ENCODE measurements at regions not wholly inside any gene's neighbourhood (a gene's known extent, or its start where the extent isn't known, plus 50 kb on each side); places are given as distances from the start of the nearest gene placed in this dataset.

DNA sequence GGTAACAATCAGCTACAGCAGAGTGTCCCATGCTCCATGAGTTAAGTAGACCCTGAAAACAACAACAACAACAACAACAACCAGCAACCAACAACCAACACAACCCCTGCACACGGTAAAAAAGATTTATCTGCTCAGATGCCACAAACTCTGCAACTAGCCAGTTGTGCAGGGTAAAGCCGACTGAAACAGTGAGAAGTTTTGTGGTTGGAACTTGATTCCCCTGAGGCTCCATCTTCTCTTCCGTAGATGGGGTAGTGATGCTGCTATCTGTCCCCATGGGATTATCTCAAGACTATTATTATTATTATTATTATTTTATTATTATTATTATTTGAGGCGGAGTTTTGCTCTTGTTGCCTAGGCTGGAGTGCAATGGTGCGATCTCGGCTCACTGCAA, 50.6 kb upstream of the RAPGEF2 start:
- ChIA-PET CTCF (no interaction called here), POLR2A (no interaction called here)
- H3K4me3 ChIP-seq (ENCODE audit: low read depth, low read length), result no peak overlapping the region
- TF ChIP-seq, protein P1, sequence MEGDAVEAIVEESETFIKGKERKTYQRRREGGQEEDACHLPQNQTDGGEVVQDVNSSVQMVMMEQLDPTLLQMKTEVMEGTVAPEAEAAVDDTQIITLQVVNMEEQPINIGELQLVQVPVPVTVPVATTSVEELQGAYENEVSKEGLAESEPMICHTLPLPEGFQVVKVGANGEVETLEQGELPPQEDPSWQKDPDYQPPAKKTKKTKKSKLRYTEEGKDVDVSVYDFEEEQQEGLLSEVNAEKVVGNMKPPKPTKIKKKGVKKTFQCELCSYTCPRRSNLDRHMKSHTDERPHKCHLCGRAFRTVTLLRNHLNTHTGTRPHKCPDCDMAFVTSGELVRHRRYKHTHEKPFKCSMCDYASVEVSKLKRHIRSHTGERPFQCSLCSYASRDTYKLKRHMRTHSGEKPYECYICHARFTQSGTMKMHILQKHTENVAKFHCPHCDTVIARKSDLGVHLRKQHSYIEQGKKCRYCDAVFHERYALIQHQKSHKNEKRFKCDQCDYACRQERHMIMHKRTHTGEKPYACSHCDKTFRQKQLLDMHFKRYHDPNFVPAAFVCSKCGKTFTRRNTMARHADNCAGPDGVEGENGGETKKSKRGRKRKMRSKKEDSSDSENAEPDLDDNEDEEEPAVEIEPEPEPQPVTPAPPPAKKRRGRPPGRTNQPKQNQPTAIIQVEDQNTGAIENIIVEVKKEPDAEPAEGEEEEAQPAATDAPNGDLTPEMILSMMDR (IDR thresholded peaks at IDR 0.05; ENCODE audit: insufficient read depth, low read length, missing control alignments), result no peak
- no peak for DNase-seq (ENCODE audit: low read depth, low spot score)
